ENCODE measurements at regions not wholly inside any gene's neighbourhood (a gene's known extent, or its start where the extent isn't known, plus 50 kb on each side); places are given as distances from the start of the nearest gene placed in this dataset.

GRCh38 chr5:24391816-24392215 is 253.0 kb downstream of the CDH10 start:
- TF ChIP-seq, protein P1, sequence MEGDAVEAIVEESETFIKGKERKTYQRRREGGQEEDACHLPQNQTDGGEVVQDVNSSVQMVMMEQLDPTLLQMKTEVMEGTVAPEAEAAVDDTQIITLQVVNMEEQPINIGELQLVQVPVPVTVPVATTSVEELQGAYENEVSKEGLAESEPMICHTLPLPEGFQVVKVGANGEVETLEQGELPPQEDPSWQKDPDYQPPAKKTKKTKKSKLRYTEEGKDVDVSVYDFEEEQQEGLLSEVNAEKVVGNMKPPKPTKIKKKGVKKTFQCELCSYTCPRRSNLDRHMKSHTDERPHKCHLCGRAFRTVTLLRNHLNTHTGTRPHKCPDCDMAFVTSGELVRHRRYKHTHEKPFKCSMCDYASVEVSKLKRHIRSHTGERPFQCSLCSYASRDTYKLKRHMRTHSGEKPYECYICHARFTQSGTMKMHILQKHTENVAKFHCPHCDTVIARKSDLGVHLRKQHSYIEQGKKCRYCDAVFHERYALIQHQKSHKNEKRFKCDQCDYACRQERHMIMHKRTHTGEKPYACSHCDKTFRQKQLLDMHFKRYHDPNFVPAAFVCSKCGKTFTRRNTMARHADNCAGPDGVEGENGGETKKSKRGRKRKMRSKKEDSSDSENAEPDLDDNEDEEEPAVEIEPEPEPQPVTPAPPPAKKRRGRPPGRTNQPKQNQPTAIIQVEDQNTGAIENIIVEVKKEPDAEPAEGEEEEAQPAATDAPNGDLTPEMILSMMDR (IDR thresholded peaks at IDR 0.05; ENCODE audit: insufficient read depth, low read length), result no peak
- TF ChIP-seq POLR2AphosphoS5 (IDR thresholded peaks at IDR 0.05; ENCODE audit: low read depth) (no peak), REST (IDR thresholded peaks at IDR 0.05; ENCODE audit: insufficient replicate concordance, low read depth) (no peak), SPI1 (IDR thresholded peaks at IDR 0.05; ENCODE audit: borderline replicate concordance, low read depth) (no peak)

All from HL-60 (cell line).